GM12878 (cell line): ENCODE measurements at regions not wholly inside any gene's neighbourhood (a gene's known extent, or its start where the extent isn't known, plus 50 kb on each side); places are given as distances from the start of the nearest gene placed in this dataset.
A peak's percentile ranks its signal among the peaks of the same experiment; 100 is the strongest.

Experiments
- ATAC-seq: fragments of 200-7000 bp; cut with Tn5 transposase; 3 replicates; pipeline ENCODE4 v1.9.1; 2020; ENCODE audit warnings: mild to moderate bottlenecking, moderate library complexity
- BruUV-seq: library from RNA; stranded (reverse); fragments of 400-500 nt; replicated peaks from 2 replicates; lab custom pipeline; 2021; lab: Mats Ljungman, UMichigan
- CTCF ChIA-PET: fragments of 300-600 bp; sonication (Branson Sonifier 250); formaldehyde crosslinking; extraction: SDS; loops from one replicate; lab custom pipeline; 2021; ENCODE audit warnings: inconsistent platforms; lab: Yijun Ruan, JAX
- POLR2A ChIA-PET: fragments of 350-600 bp; formaldehyde crosslinking; extraction: SDS; loops from one replicate; lab custom pipeline; 2021; ENCODE audit warnings: inconsistent platforms; lab: Charles Lee
- RAD21 ChIA-PET: fragments of 300-600 bp; sonication (Branson Sonifier 250); formaldehyde crosslinking; loops from one replicate; lab custom pipeline; 2023; ENCODE audit warnings: antibody characterized with exemption; ENCODE audit not compliant: unreplicated experiment; lab: Charles Lee
- SMC1A ChIA-PET: fragments of 300-600 bp; sonication (Branson Sonifier 250); formaldehyde crosslinking; loops from one replicate; lab custom pipeline; 2023; ENCODE audit not compliant: unreplicated experiment, uncharacterized antibody; lab: Charles Lee
- DNase-seq: peaks from one replicate; pipeline ENCODE4 v3.0.0-alpha.2; 2011; ENCODE audit warnings: low read depth, low spot score
- FAIRE-seq: peaks from 3 replicates; lab custom pipeline; 2011; peaks lifted over from hg19 to GRCh38; lab: Jason Lieb, UNC
- H2AFZ ChIP-seq: 2 replicates; pipeline ENCODE4 v1.6.0; 2011; ENCODE audit warnings: low read depth, low read length, control low read depth; ENCODE audit not compliant: control insufficient read depth
- H3K27ac ChIP-seq: 2 replicates; pipeline ENCODE4 v1.5.1; 2011; ENCODE audit warnings: control low read depth; ENCODE audit not compliant: control insufficient read depth, insufficient read depth
- H3K27me3 ChIP-seq, 2 experiments: replicated peaks in 1 of 2; 2 replicates each; pipeline versions ENCODE4 v1.6.0 to v1.6.1; 2011; ENCODE audit warnings: low read length in 1 of 2; ENCODE audit not compliant: control insufficient read depth in 2 of 2, insufficient read depth in 2 of 2
- H3K36me3 ChIP-seq, 2 experiments: 2 replicates each; pipeline ENCODE4 v1.5.1; 2011; ENCODE audit warnings: low read length in 1 of 2; ENCODE audit not compliant: control insufficient read depth in 2 of 2, insufficient read depth in 2 of 2
- H3K4me1 ChIP-seq: 2 replicates; pipeline ENCODE4 v1.6.1; 2011; ENCODE audit warnings: mild to moderate bottlenecking, low read length, moderate library complexity, mixed read lengths; ENCODE audit not compliant: control insufficient read depth, insufficient read depth
- H3K4me2 ChIP-seq: 2 replicates; pipeline ENCODE4 v1.6.0; 2011; ENCODE audit warnings: control low read depth; ENCODE audit not compliant: control insufficient read depth, insufficient read depth
- H3K4me3 ChIP-seq: fragments of 200-600 bp; sonication (generic); 2 replicates; pipeline ENCODE4 v1.5.1; 2016
- H3K79me2 ChIP-seq: 2 replicates; pipeline ENCODE4 v1.6.0; 2011; ENCODE audit warnings: low read length; ENCODE audit not compliant: control insufficient read depth, insufficient read depth
- H3K9ac ChIP-seq: 2 replicates; pipeline ENCODE4 v1.8.0; 2011; ENCODE audit warnings: low read length, control low read depth, mixed read lengths; ENCODE audit not compliant: control insufficient read depth, insufficient read depth
- H3K9me3 ChIP-seq: replicated peaks from 3 replicates; pipeline ENCODE4 v1.5.1; 2011; ENCODE audit warnings: mild to moderate bottlenecking, low read length; ENCODE audit not compliant: control insufficient read depth, insufficient read depth
- H4K20me1 ChIP-seq: 2 replicates; pipeline ENCODE4 v1.6.0; 2011; ENCODE audit not compliant: control insufficient read depth, insufficient read depth
- CBX5 ChIP-seq: sonication (generic); IDR thresholded peaks from 2 replicates; pipeline ENCODE4 v1.6.1; 2016; ENCODE audit warnings: low read depth, moderate library complexity, mild to moderate bottlenecking, inconsistent platforms
- CHD2 ChIP-seq: IDR thresholded peaks from 2 replicates; pipeline ENCODE4 v1.6.1; 2011; ENCODE audit warnings: low read depth, low read length, improper control_type of control experiment, borderline replicate concordance
- CTCF ChIP-seq, 3 experiments: IDR thresholded peaks in 2 of 3; conservative IDR thresholded peaks in 1 of 3; 2 replicates each; pipeline ENCODE4 v1.5.1; 2011; ENCODE audit warnings: low read depth in 3 of 3, low read length in 3 of 3, mild to moderate bottlenecking in 3 of 3, control low read depth in 2 of 3, moderate library complexity in 2 of 3, inconsistent platforms in 1 of 3, mixed read lengths in 1 of 3; ENCODE audit not compliant: control insufficient read depth in 2 of 3, insufficient read depth in 1 of 3; ENCODE audit errors: extremely low read depth in 1 of 3
- EGR1 ChIP-seq, 2 experiments: IDR thresholded peaks; 1 replicate in 1 of 2; 2 replicates in 1 of 2; pipeline ENCODE4 v1.6.1; 2011 to 2012; ENCODE audit warnings: low read depth in 2 of 2, low read length in 2 of 2, borderline replicate concordance in 1 of 2, mild to moderate bottlenecking in 1 of 2, moderate library complexity in 1 of 2
- NBN ChIP-seq: fragments of 450-650 bp; IDR thresholded peaks from 2 replicates; pipeline ENCODE4 v1.6.1; 2016
- NFYA ChIP-seq: IDR thresholded peaks from 2 replicates; pipeline ENCODE4 v1.6.1; 2011; ENCODE audit warnings: low read depth, mild to moderate bottlenecking, low read length, improper control_type of control experiment, borderline replicate concordance
- RELB ChIP-seq: fragments of 450-650 bp; IDR thresholded peaks from 2 replicates; pipeline ENCODE4 v1.6.1; 2017; ENCODE audit warnings: low read depth, mild to moderate bottlenecking, moderate library complexity
- STAT3 ChIP-seq: IDR thresholded peaks from 2 replicates; pipeline ENCODE4 v1.6.1; 2011; ENCODE audit warnings: low read depth, low read length, improper control_type of control experiment
- TARDBP ChIP-seq: IDR thresholded peaks from 2 replicates; pipeline ENCODE4 v1.6.1; 2016; ENCODE audit warnings: borderline replicate concordance
- WGBS: methylation state at CpG from one replicate; pipeline ENCODE4 v1.1.6; 2016; ENCODE audit warnings: low lambda C conversion rate; ENCODE audit not compliant: insufficient replicate concordance, insufficient coverage; ENCODE audit errors: missing lambda C conversion rate; 5-methylcytosine and 5-hydroxymethylcytosine counted together
- in situ Hi-C: fragments of 300-500 bp; cut with MboI; formaldehyde crosslinking; loops from 9 replicates; pipeline ENCODE4 v1.14.3; 2018; ENCODE audit warnings: mixed read lengths
- intact Hi-C: fragments of 100-400 bp; cut with micrococcal nuclease; formaldehyde crosslinking; loops from one replicate; pipeline ENCODE4 v1.14.2; 2022; ENCODE audit not compliant: unreplicated experiment

- Histone ChIP-seq H3K4me2 (no peak overlapping the region), H2AFZ (no peak overlapping the region), H3K4me1 (no peaks in the 10 kb centered on the region), H3K36me3 (no peaks in the 10 kb centered on the region), H3K4me3 (no peak overlapping the region), H3K27ac (no peak overlapping the region), H4K20me1 (no peaks in the 10 kb centered on the region), H3K9me3 (no peaks in the 10 kb centered on the region), H3K79me2 (no peaks in the 10 kb centered on the region), H3K9ac (no peak overlapping the region), H3K27me3 (no peaks in the 10 kb centered on the region)
- RAD21 ChIA-PET = interaction anchor here (0.9 to 1.4 kb wide), 3 partner anchors 58 to 242 kb away, joined by 3 to 4 read pairs (median 3); no protein-coding TSS in a partner anchor
- POLR2A ChIA-PET = no interaction called here
- SMC1A ChIA-PET = interaction anchor here (0.6 to 3.2 kb wide), 5 partner anchors 10 to 795 kb away, joined by 3 to 19 read pairs (median 4); no protein-coding TSS in a partner anchor
- FAIRE-seq = peak; percentile 23
- no peak for TF ChIP-seq NBN
- TF ChIP-seq NFYA = no peak
- TF ChIP-seq STAT3 = no peak
- TF ChIP-seq CBX5 = no peak
- no peak for TF ChIP-seq RELB
- no peak for TF ChIP-seq CTCF (IDR thresholded peaks at IDR 0.05 in 2 of 3, conservative IDR thresholded peaks at IDR 0.05 in 1 of 3; ENCODE audit: control insufficient read depth in 2 of 3, extremely low read depth in 1 of 3, insufficient read depth in 1 of 3, low read depth in 3 of 3, low read length in 3 of 3)
- no peak for TF ChIP-seq TARDBP
- TF ChIP-seq CHD2 = no peak
- TF ChIP-seq EGR1 (IDR thresholded peaks at IDR 0.05; ENCODE audit: borderline replicate concordance in 1 of 2, low read depth in 2 of 2, low read length in 2 of 2) = no peak
- in situ Hi-C loops (no loop called here), intact Hi-C loops (no loop called here)
- CTCF ChIA-PET = interaction anchor here (0.8 to 1.5 kb wide), 2 partner anchors 10 to 80 kb away, joined by 3 read pairs; no protein-coding TSS in a partner anchor
- 42% methylated on average over 6 of the region's 6 CpGs for WGBS
- no peak for DNase-seq
- no TSS peak for BruUV-seq
- ATAC-seq = no peak; the same call in 2 of the 3 replicates
These were observed 144.9 kb downstream of the HGF start for GRCh38 chr7:81624650-81625631.
